Activated CD4-positive, alpha-beta memory T cell treated with anti-CD3 and anti-CD28 coated beads, Interleukin-2, amount 10 ng/mL, durations not matched to agents 7 days and 5 days (primary cell): ENCODE measurements at regions not wholly inside any gene's neighbourhood (a gene's known extent, or its start where the extent isn't known, plus 50 kb on each side); places are given as distances from the start of the nearest gene placed in this dataset.

ENCODE experiments used
- CTCF ChIA-PET: fragments of 350-600 bp; sonication (Branson Sonifier 250); formaldehyde crosslinking; loops from one replicate; lab custom pipeline; 2021; ENCODE audit warnings: antibody characterized with exemption, inconsistent platforms; lab: Charles Lee
- POLR2A ChIA-PET: fragments of 350-600 bp; sonication (Branson Sonifier 250); formaldehyde crosslinking; loops from one replicate; lab custom pipeline; 2021; ENCODE audit warnings: antibody characterized with exemption; lab: Charles Lee
- DNase-seq: peaks from one replicate; pipeline ENCODE4 v3.0.0-alpha.2; 2020
- H3K27ac Mint-ChIP-seq: one replicate; pipeline ENCODE4 v1.8.0; 2021; ENCODE audit warnings: mild to moderate bottlenecking, mixed read lengths
- H3K27me3 Mint-ChIP-seq: one replicate; pipeline ENCODE4 v1.8.0; 2021; ENCODE audit warnings: mixed read lengths
- H3K36me3 Mint-ChIP-seq: one replicate; pipeline ENCODE4 v1.8.0; 2021; ENCODE audit warnings: low read depth, mixed read lengths
- H3K4me1 Mint-ChIP-seq: one replicate; pipeline ENCODE4 v1.8.0; 2021; ENCODE audit warnings: mixed read lengths
- H3K4me3 Mint-ChIP-seq: one replicate; pipeline ENCODE4 v1.8.0; 2021; ENCODE audit warnings: mild to moderate bottlenecking, mixed read lengths
- H3K9me3 Mint-ChIP-seq: one replicate; pipeline ENCODE4 v1.8.0; 2021; ENCODE audit warnings: mixed read lengths

GRCh38 chr13:59330764-59331163 lies 833.0 kb downstream of the DIAPH3 start:
- POLR2A ChIA-PET = no interaction called here

GRCh38 chr13:59332966-59333365 lies 830.8 kb downstream of the DIAPH3 start:
- no peak overlapping the region for H3K27ac Mint-ChIP-seq
- H3K9me3 Mint-ChIP-seq = no peaks in the 10 kb centered on the region
- H3K27me3 Mint-ChIP-seq = peaks cover 2% of the 10 kb centered on the region
- no peaks in the 10 kb centered on the region for H3K36me3 Mint-ChIP-seq
- ChIA-PET CTCF (no interaction called here), POLR2A (no interaction called here)
- DNase-seq = no peak
- H3K4me3 Mint-ChIP-seq = no peak overlapping the region
- no peaks in the 10 kb centered on the region for H3K4me1 Mint-ChIP-seq

More at GRCh38 chr13:59330764-59331163, 833.0 kb downstream of the DIAPH3 start:
- Mint-ChIP-seq H3K27me3 (peaks cover 2% of the 10 kb centered on the region), H3K36me3 (no peaks in the 10 kb centered on the region), H3K4me1 (no peaks in the 10 kb centered on the region), H3K4me3 (no peak overlapping the region), H3K9me3 (no peaks in the 10 kb centered on the region), H3K27ac (no peak overlapping the region)
- DNase-seq = no peak
- CTCF ChIA-PET = interaction anchor here (2.8 kb wide), 1 partner anchor 13 kb away, joined by 7 read pairs; no protein-coding TSS in a partner anchor

GRCh38 chr13:59337070-59337469 lies 826.7 kb downstream of the DIAPH3 start:
- peaks cover 4% of the 10 kb centered on the region for H3K27me3 Mint-ChIP-seq
- H3K9me3 Mint-ChIP-seq = no peaks in the 10 kb centered on the region
- no peaks in the 10 kb centered on the region for H3K36me3 Mint-ChIP-seq
- no peak for DNase-seq
- no peak overlapping the region for H3K27ac Mint-ChIP-seq
- no peak overlapping the region for H3K4me3 Mint-ChIP-seq
- POLR2A ChIA-PET = no interaction called here
- CTCF ChIA-PET = no interaction called here
- H3K4me1 Mint-ChIP-seq = no peaks in the 10 kb centered on the region

GRCh38 chr13:59340151-59340550 lies 823.6 kb downstream of the DIAPH3 start:
- Mint-ChIP-seq H3K27ac (no peak overlapping the region), H3K36me3 (no peaks in the 10 kb centered on the region), H3K9me3 (no peaks in the 10 kb centered on the region), H3K4me3 (no peak overlapping the region), H3K4me1 (no peaks in the 10 kb centered on the region), H3K27me3 (peaks cover 1% of the 10 kb centered on the region)
- CTCF ChIA-PET = no interaction called here
- no peak for DNase-seq
- POLR2A ChIA-PET = no interaction called here

- peaks cover 1% of the 10 kb centered on the region for H3K27me3 Mint-ChIP-seq
- H3K27ac Mint-ChIP-seq = no peak overlapping the region
- no peaks in the 10 kb centered on the region for H3K9me3 Mint-ChIP-seq
- no peak overlapping the region for H3K4me3 Mint-ChIP-seq
- H3K36me3 Mint-ChIP-seq = no peaks in the 10 kb centered on the region
- ChIA-PET POLR2A (no interaction called here), CTCF (no interaction called here)
- H3K4me1 Mint-ChIP-seq = no peaks in the 10 kb centered on the region
- DNase-seq = no peak
Measured at GRCh38 chr13:59340581-59340980, 823.1 kb downstream of the DIAPH3 start.

- H3K9me3 Mint-ChIP-seq = no peaks in the 10 kb centered on the region
- no peak for DNase-seq
- CTCF ChIA-PET = interaction anchor here (1.4 kb wide), 1 partner anchor 25 kb away, joined by 3 read pairs; no protein-coding TSS in a partner anchor
- peaks cover 1% of the 10 kb centered on the region for H3K27me3 Mint-ChIP-seq
- no peak overlapping the region for H3K27ac Mint-ChIP-seq
- POLR2A ChIA-PET = interaction anchor here (0.7 kb wide), 1 partner anchor 17 kb away, joined by 3 read pairs; no protein-coding TSS in a partner anchor
- no peaks in the 10 kb centered on the region for H3K36me3 Mint-ChIP-seq
- H3K4me1 Mint-ChIP-seq = no peaks in the 10 kb centered on the region
- no peak overlapping the region for H3K4me3 Mint-ChIP-seq
Measured at GRCh38 chr13:59342400-59342799, 821.3 kb downstream of the DIAPH3 start.

GRCh38 chr13:59343132-59343531 lies 820.6 kb downstream of the DIAPH3 start:
- ChIA-PET CTCF (interaction anchor here (1.4 kb wide), 1 partner anchor 26 kb away, joined by 3 read pairs; no protein-coding TSS in a partner anchor), POLR2A (no interaction called here)
- Mint-ChIP-seq H3K36me3 (no peaks in the 10 kb centered on the region), H3K4me1 (no peaks in the 10 kb centered on the region), H3K27me3 (peaks cover 1% of the 10 kb centered on the region), H3K9me3 (no peaks in the 10 kb centered on the region), H3K4me3 (no peak overlapping the region), H3K27ac (no peak overlapping the region)
- DNase-seq = no peak

GRCh38 chr13:59343993-59344822 lies 819.5 kb downstream of the DIAPH3 start:
- ChIA-PET POLR2A (no interaction called here), CTCF (no interaction called here)
- H3K9me3 Mint-ChIP-seq = no peaks in the 10 kb centered on the region
- no peaks in the 10 kb centered on the region for H3K4me1 Mint-ChIP-seq
- DNase-seq = no peak
- H3K27me3 Mint-ChIP-seq = peaks cover under 1% of the 10 kb centered on the region
- no peak overlapping the region for H3K4me3 Mint-ChIP-seq
- no peak overlapping the region for H3K27ac Mint-ChIP-seq
- H3K36me3 Mint-ChIP-seq = no peaks in the 10 kb centered on the region

GRCh38 chr13:59345311-59345710 lies 818.4 kb downstream of the DIAPH3 start:
- CTCF ChIA-PET = no interaction called here

GRCh38 chr13:59346999-59347723 lies 816.6 kb downstream of the DIAPH3 start:
- POLR2A ChIA-PET = no interaction called here
- CTCF ChIA-PET = no interaction called here
- H3K27me3 Mint-ChIP-seq = peaks cover 2% of the 10 kb centered on the region

More at GRCh38 chr13:59345311-59345710, 818.4 kb downstream of the DIAPH3 start:
- POLR2A ChIA-PET = no interaction called here
- Mint-ChIP-seq H3K27ac (no peak overlapping the region), H3K4me1 (no peaks in the 10 kb centered on the region), H3K4me3 (no peak overlapping the region), H3K27me3 (peaks cover 2% of the 10 kb centered on the region), H3K36me3 (no peaks in the 10 kb centered on the region), H3K9me3 (no peaks in the 10 kb centered on the region)
- DNase-seq = no peak

GRCh38 chr13:59348617-59349016 lies 815.1 kb downstream of the DIAPH3 start:
- Mint-ChIP-seq H3K27ac (no peak overlapping the region), H3K9me3 (no peaks in the 10 kb centered on the region), H3K4me3 (no peak overlapping the region), H3K4me1 (no peaks in the 10 kb centered on the region), H3K27me3 (peaks cover 2% of the 10 kb centered on the region), H3K36me3 (no peaks in the 10 kb centered on the region)
- DNase-seq = no peak
- POLR2A ChIA-PET = no interaction called here
- CTCF ChIA-PET = no interaction called here

More at GRCh38 chr13:59346999-59347723, 816.6 kb downstream of the DIAPH3 start:
- no peak for DNase-seq
- H3K27ac Mint-ChIP-seq = no peak overlapping the region
- no peaks in the 10 kb centered on the region for H3K36me3 Mint-ChIP-seq
- H3K4me1 Mint-ChIP-seq = no peaks in the 10 kb centered on the region
- no peak overlapping the region for H3K4me3 Mint-ChIP-seq
- no peaks in the 10 kb centered on the region for H3K9me3 Mint-ChIP-seq

- ChIA-PET POLR2A (no interaction called here), CTCF (no interaction called here)
- no peak for DNase-seq
- Mint-ChIP-seq H3K27me3 (peaks cover 2% of the 10 kb centered on the region), H3K9me3 (no peaks in the 10 kb centered on the region), H3K4me3 (no peak overlapping the region), H3K27ac (no peak overlapping the region), H3K4me1 (no peaks in the 10 kb centered on the region), H3K36me3 (no peaks in the 10 kb centered on the region)
Measured at GRCh38 chr13:59352600-59352999, 811.1 kb downstream of the DIAPH3 start.

- DNase-seq = no peak
- no peaks in the 10 kb centered on the region for H3K9me3 Mint-ChIP-seq
- no peaks in the 10 kb centered on the region for H3K36me3 Mint-ChIP-seq
- H3K4me3 Mint-ChIP-seq = no peak overlapping the region
- no peak overlapping the region for H3K27ac Mint-ChIP-seq
- ChIA-PET CTCF (no interaction called here), POLR2A (no interaction called here)
- no peaks in the 10 kb centered on the region for H3K27me3 Mint-ChIP-seq
- no peaks in the 10 kb centered on the region for H3K4me1 Mint-ChIP-seq
Measured at GRCh38 chr13:59354665-59355369, 808.9 kb downstream of the DIAPH3 start.
